Loucy (cell line): ENCODE measurements at regions not wholly inside any gene's neighbourhood (a gene's known extent, or its start where the extent isn't known, plus 50 kb on each side); places are given as distances from the start of the nearest gene placed in this dataset.

Experiments
- H2AFZ ChIP-seq: fragments of 200-600 bp; sonication (generic); 2 replicates; pipeline ENCODE4 v1.6.0; 2016; ENCODE audit warnings: antibody characterized with exemption, mild to moderate bottlenecking, low read length, moderate library complexity
- H3F3A ChIP-seq: fragments of 200-600 bp; 2 replicates; pipeline ENCODE4 v1.6.0; 2016; ENCODE audit warnings: antibody characterized with exemption, low read depth, mild to moderate bottlenecking
- H3K27me3 ChIP-seq: fragments of 200-600 bp; sonication (generic); 2 replicates; pipeline ENCODE4 v1.6.1; 2014; ENCODE audit warnings: low read length, mild to moderate bottlenecking; ENCODE audit not compliant: insufficient read depth, poor library complexity, severe bottlenecking
- H3K36me3 ChIP-seq: fragments of 200-600 bp; sonication (generic); 2 replicates; pipeline ENCODE4 v1.6.1; 2016; ENCODE audit warnings: low read length; ENCODE audit not compliant: insufficient read depth
- H3K4me1 ChIP-seq: fragments of 200-600 bp; sonication (generic); 2 replicates; pipeline ENCODE4 v1.5.1; 2014; ENCODE audit warnings: low read length, mild to moderate bottlenecking; ENCODE audit not compliant: insufficient read depth, poor library complexity, severe bottlenecking
- H3K4me2 ChIP-seq: fragments of 200-600 bp; sonication (generic); 2 replicates; pipeline ENCODE4 v1.6.0; 2014; ENCODE audit warnings: antibody characterized with exemption, low read length, low read depth, mild to moderate bottlenecking; ENCODE audit not compliant: poor library complexity, severe bottlenecking
- H3K4me3 ChIP-seq: fragments of 200-600 bp; sonication (generic); 2 replicates; pipeline ENCODE4 v1.5.1; 2014; ENCODE audit warnings: low read length, mild to moderate bottlenecking, mixed read lengths; ENCODE audit not compliant: poor library complexity, severe bottlenecking
- H3K79me2 ChIP-seq: fragments of 200-600 bp; sonication (generic); 2 replicates; pipeline ENCODE4 v1.6.1; 2014; ENCODE audit warnings: low read length; ENCODE audit not compliant: insufficient read depth
- H3K9ac ChIP-seq: fragments of 200-600 bp; sonication (generic); 2 replicates; pipeline ENCODE4 v1.6.0; 2014; ENCODE audit warnings: mild to moderate bottlenecking, low read depth, low read length, moderate library complexity; ENCODE audit not compliant: poor library complexity, severe bottlenecking
- H3K9me2 ChIP-seq: fragments of 200-600 bp; sonication (generic); replicated peaks from 2 replicates; pipeline ENCODE4 v1.6.1; 2016; ENCODE audit warnings: low read depth, low read length, mixed read lengths
- H3K9me3 ChIP-seq: fragments of 200-600 bp; sonication (generic); 2 replicates; pipeline ENCODE4 v1.6.1; 2014; ENCODE audit warnings: mild to moderate bottlenecking, antibody characterized with exemption, low read length, low read depth; ENCODE audit not compliant: insufficient read depth
- H4K20me1 ChIP-seq: fragments of 200-600 bp; sonication (generic); 2 replicates; pipeline ENCODE4 v1.6.0; 2014; ENCODE audit warnings: antibody characterized with exemption, low read length, mild to moderate bottlenecking; ENCODE audit not compliant: insufficient read depth, poor library complexity, severe bottlenecking
- CTCF ChIP-seq: fragments of 200-600 bp; sonication (generic); conservative IDR thresholded peaks from 2 replicates; pipeline ENCODE4 v1.5.1; 2014; ENCODE audit warnings: mild to moderate bottlenecking, antibody characterized with exemption, low read length
- EZH2phosphoT487 ChIP-seq: fragments of 200-600 bp; IDR thresholded peaks from 2 replicates; pipeline ENCODE4 v1.6.1; 2018; ENCODE audit warnings: antibody characterized with exemption, mild to moderate bottlenecking, moderate library complexity, borderline replicate concordance

GRCh38 chr5:118558871-118559270 lies 429.5 kb downstream of the DTWD2 start:
- H3K9me2 ChIP-seq: no peaks in the 10 kb centered on the region

GRCh38 chr5:118557251-118557661 lies 431.1 kb downstream of the DTWD2 start:
- Histone ChIP-seq H3K4me2 (no peak overlapping the region), H3K9ac (no peak overlapping the region), H3K27me3 (no peaks in the 10 kb centered on the region), H3K79me2 (no peaks in the 10 kb centered on the region), H3K9me3 (no peaks in the 10 kb centered on the region), H3K4me1 (no peaks in the 10 kb centered on the region), H2AFZ (no peak overlapping the region), H3F3A (no peaks in the 10 kb centered on the region), H3K4me3 (no peak overlapping the region), H4K20me1 (no peaks in the 10 kb centered on the region), H3K9me2 (no peaks in the 10 kb centered on the region), H3K36me3 (no peaks in the 10 kb centered on the region)
- TF ChIP-seq EZH2phosphoT487: no peak
- TF ChIP-seq CTCF: no peak

More at GRCh38 chr5:118558871-118559270, 429.5 kb downstream of the DTWD2 start:
- Histone ChIP-seq H3F3A (no peaks in the 10 kb centered on the region), H3K9ac (no peak overlapping the region), H3K79me2 (no peaks in the 10 kb centered on the region), H3K4me1 (no peaks in the 10 kb centered on the region), H3K27me3 (no peaks in the 10 kb centered on the region), H3K9me3 (no peaks in the 10 kb centered on the region), H3K36me3 (no peaks in the 10 kb centered on the region), H3K4me3 (no peak overlapping the region), H2AFZ (no peak overlapping the region), H3K4me2 (no peak overlapping the region), H4K20me1 (no peaks in the 10 kb centered on the region)
- TF ChIP-seq CTCF: no peak
- TF ChIP-seq EZH2phosphoT487: no peak

GRCh38 chr5:118556792-118557191 lies 431.6 kb downstream of the DTWD2 start:
- H3F3A ChIP-seq: no peaks in the 10 kb centered on the region
- H3K36me3 ChIP-seq: no peaks in the 10 kb centered on the region
- no peak for TF ChIP-seq EZH2phosphoT487
- TF ChIP-seq CTCF: no peak
- H4K20me1 ChIP-seq: no peaks in the 10 kb centered on the region
- no peaks in the 10 kb centered on the region for H3K9me3 ChIP-seq
- no peak overlapping the region for H2AFZ ChIP-seq
- no peaks in the 10 kb centered on the region for H3K4me1 ChIP-seq
- H3K9me2 ChIP-seq: no peaks in the 10 kb centered on the region
- H3K9ac ChIP-seq: no peak overlapping the region
- H3K4me3 ChIP-seq: no peak overlapping the region
- no peaks in the 10 kb centered on the region for H3K79me2 ChIP-seq
- H3K4me2 ChIP-seq: no peak overlapping the region
- no peaks in the 10 kb centered on the region for H3K27me3 ChIP-seq
